ENCODE measurements at regions not wholly inside any gene's neighbourhood (a gene's known extent, or its start where the extent isn't known, plus 50 kb on each side); places are given as distances from the start of the nearest gene placed in this dataset.

DNA sequence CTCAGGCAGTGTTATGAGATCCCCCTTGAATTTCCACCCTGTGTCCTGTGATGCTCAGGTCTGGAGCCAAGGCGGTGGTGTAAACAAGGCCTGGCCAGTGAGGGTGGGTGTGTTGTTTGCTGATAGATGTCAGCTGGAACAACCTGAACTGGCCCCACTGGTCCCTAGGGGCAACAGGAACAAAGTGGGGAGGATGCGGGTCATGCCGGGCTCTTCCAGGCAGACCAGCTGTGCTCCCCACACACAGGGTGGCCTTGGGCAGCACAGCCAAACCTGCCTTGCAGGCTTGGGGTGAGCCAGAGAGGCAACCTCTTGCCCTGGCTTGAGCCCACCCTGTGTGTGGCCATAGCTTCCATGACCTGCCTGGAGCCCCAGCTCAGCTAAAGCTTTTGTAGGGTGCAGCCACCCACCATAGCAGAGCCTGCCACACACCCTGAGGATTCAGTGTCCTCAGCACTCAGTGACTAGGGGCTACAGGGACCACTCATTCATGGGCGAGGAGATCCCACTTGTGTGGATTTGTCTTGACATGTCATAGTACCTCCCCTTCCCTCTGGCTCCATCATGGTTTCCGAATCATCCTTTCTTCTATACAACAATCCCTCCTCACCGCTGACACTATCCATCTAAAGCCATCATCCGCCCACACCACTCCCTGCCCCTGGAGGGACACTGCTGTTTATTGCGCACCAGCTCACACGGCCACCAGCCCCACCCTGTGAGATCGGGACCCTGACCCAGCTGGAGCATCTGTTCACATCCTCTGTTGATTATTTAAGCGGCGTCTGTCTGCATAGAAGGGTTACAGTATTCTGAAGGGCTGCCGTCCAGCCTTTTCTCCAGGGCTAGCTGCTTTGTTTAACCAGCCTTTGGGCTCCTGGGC is 268.8 kb downstream of the CYP26B1 start:
- H3K4me3 Mint-ChIP-seq (ENCODE audit: unreplicated experiment): no peak overlapping the region
- H3K36me3 Mint-ChIP-seq (ENCODE audit: unreplicated experiment): no peaks in the 10 kb centered on the region
- no peaks in the 10 kb centered on the region for H3K27me3 Mint-ChIP-seq (ENCODE audit: unreplicated experiment)
- TF ChIP-seq, protein P1, sequence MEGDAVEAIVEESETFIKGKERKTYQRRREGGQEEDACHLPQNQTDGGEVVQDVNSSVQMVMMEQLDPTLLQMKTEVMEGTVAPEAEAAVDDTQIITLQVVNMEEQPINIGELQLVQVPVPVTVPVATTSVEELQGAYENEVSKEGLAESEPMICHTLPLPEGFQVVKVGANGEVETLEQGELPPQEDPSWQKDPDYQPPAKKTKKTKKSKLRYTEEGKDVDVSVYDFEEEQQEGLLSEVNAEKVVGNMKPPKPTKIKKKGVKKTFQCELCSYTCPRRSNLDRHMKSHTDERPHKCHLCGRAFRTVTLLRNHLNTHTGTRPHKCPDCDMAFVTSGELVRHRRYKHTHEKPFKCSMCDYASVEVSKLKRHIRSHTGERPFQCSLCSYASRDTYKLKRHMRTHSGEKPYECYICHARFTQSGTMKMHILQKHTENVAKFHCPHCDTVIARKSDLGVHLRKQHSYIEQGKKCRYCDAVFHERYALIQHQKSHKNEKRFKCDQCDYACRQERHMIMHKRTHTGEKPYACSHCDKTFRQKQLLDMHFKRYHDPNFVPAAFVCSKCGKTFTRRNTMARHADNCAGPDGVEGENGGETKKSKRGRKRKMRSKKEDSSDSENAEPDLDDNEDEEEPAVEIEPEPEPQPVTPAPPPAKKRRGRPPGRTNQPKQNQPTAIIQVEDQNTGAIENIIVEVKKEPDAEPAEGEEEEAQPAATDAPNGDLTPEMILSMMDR (IDR thresholded peaks at IDR 0.05): no peak
- no peak overlapping the region for H3K27ac Mint-ChIP-seq (ENCODE audit: unreplicated experiment)
- no peak for DNase-seq (ENCODE audit: extremely low spot score, unreplicated experiment)
- H3K9me3 Mint-ChIP-seq (ENCODE audit: unreplicated experiment): no peaks in the 10 kb centered on the region
- H3K4me1 Mint-ChIP-seq (ENCODE audit: unreplicated experiment): peaks cover 24% of the 10 kb centered on the region

DNA sequence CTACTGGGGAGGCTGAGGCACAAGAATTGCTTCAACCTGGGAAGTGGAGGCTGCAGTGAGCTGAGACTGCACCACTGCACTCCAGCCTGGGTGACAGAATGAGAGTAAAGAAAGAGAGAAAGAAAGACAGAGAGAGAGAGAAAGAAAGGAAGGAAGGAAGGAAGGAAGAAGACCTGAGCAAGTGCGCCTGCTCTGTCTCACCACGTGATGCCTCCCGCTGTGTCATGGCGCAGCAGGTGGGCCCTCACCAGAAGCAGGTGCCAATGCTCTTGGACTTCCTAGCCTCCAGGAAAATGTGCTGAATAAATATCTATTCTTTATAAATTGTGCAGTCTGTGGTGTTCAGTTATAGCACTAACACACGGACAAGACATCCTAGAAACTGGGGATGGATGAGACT is 270.0 kb downstream of the CYP26B1 start:
- H3K36me3 Mint-ChIP-seq (ENCODE audit: unreplicated experiment): no peaks in the 10 kb centered on the region
- H3K4me3 Mint-ChIP-seq (ENCODE audit: unreplicated experiment): no peak overlapping the region
- no peaks in the 10 kb centered on the region for H3K9me3 Mint-ChIP-seq (ENCODE audit: unreplicated experiment)
- no peaks in the 10 kb centered on the region for H3K27me3 Mint-ChIP-seq (ENCODE audit: unreplicated experiment)
- no peak overlapping the region for H3K27ac Mint-ChIP-seq (ENCODE audit: unreplicated experiment)
- TF ChIP-seq, protein P1 (IDR thresholded peaks at IDR 0.05): no peak
- peaks cover 14% of the 10 kb centered on the region for H3K4me1 Mint-ChIP-seq (ENCODE audit: unreplicated experiment)
- no peak for DNase-seq (ENCODE audit: extremely low spot score, unreplicated experiment)

DNA sequence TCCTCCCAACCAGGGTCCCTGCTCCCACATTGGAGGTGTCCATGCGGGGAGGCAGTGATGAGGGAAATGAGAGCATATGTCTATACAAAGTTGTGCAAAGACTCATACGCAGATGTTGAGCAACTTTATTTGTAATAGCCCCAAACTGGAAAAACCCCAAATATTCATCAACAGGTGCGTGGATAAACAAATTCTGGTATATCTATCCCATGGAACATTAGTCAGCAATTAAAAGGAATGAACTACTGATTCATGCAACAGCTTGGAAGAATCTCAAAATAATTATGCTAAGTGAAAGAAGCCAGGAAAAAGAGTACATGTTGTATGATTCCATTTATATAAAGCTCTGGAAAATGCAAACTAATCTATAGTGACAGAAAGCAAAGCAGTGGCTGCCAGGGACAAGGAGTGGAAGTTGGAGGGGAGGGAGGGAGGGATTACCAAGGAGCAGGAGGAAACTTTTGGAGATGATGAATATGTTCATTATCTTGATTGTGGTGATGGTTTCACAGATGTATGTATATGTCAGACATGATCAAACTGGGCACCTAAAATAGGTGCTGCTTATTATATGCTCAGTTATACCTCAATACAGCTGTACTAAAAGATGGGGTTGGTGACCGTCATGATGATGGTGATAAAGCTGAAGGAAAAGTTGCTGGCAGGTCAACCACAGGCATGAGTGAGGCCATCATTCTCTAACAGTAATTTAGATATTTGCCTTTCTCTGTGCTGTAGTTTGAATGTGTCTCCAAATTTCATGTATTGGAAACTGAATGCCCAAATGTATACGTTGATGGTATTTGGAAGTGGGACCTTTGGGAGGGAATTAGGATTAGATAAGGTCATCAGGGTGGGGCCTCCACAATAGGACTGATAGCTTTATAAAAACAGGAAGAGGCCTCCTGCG is 270.9 kb downstream of the CYP26B1 start:
- H3K9me3 Mint-ChIP-seq (ENCODE audit: unreplicated experiment): no peaks in the 10 kb centered on the region
- TF ChIP-seq, protein P1 (IDR thresholded peaks at IDR 0.05): no peak
- no peaks in the 10 kb centered on the region for H3K27me3 Mint-ChIP-seq (ENCODE audit: unreplicated experiment)
- peaks cover 7% of the 10 kb centered on the region for H3K4me1 Mint-ChIP-seq (ENCODE audit: unreplicated experiment)
- H3K27ac Mint-ChIP-seq (ENCODE audit: unreplicated experiment): no peak overlapping the region
- DNase-seq (ENCODE audit: extremely low spot score, unreplicated experiment): no peak
- H3K36me3 Mint-ChIP-seq (ENCODE audit: unreplicated experiment): no peaks in the 10 kb centered on the region
- H3K4me3 Mint-ChIP-seq (ENCODE audit: unreplicated experiment): no peak overlapping the region

DNA sequence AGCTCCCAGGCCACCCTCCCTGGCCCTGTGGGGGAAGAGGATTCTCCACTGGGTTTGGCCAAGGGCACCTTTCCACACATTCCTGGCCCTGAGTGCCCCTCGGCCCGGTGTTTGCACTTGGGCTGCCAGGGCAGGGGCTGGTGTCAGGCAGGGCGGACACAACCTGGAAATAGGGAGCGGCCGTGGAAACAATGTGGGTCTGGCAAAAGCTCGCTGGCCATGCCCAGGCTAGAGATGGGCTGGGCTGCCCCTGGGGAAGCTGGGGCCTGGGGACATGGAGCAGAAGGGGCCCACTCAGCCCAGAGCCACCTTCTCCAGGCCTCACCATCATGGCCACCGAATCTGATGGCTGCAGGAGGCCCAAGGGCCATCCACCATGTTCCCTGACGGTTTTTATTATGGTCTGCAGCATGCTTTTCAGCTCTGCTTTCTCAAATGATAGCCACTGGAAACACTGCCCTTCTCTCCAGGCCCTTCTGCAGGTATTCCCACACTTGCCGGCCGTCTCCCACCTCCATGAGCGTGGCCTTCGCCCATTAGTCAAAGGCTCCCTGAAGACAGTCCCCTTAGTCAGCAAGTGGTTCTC is 275.1 kb downstream of the CYP26B1 start:
- Mint-ChIP-seq H3K4me1 (ENCODE audit: unreplicated experiment) (peaks cover 3% of the 10 kb centered on the region), H3K9me3 (ENCODE audit: unreplicated experiment) (no peaks in the 10 kb centered on the region), H3K4me3 (ENCODE audit: unreplicated experiment) (no peak overlapping the region), H3K36me3 (ENCODE audit: unreplicated experiment) (no peaks in the 10 kb centered on the region), H3K27ac (ENCODE audit: unreplicated experiment) (no peak overlapping the region), H3K27me3 (ENCODE audit: unreplicated experiment) (peaks cover 31% of the 10 kb centered on the region)
- DNase-seq (ENCODE audit: extremely low spot score, unreplicated experiment): no peak
- TF ChIP-seq, protein P1 (IDR thresholded peaks at IDR 0.05): no peak

Measured in osteocyte (in vitro differentiated cells).